ENCODE measurements at regions not wholly inside any gene's neighbourhood (a gene's known extent, or its start where the extent isn't known, plus 50 kb on each side); places are given as distances from the start of the nearest gene placed in this dataset.

- no peak overlapping the region for H3K4me3 ChIP-seq
- H3K27me3 ChIP-seq = no peaks in the 10 kb centered on the region
- no peak for DNase-seq
- 72 to 82% (median 80%) methylated on average over 10 of the region's 10 CpGs for WGBS, 3 donors
- no peaks in the 10 kb centered on the region for H3K4me1 ChIP-seq (ENCODE audit: insufficient read depth)
- intact Hi-C loops (cut with DNase I) = no loop called here
- H3K36me3 ChIP-seq = no peaks in the 10 kb centered on the region
- no peak overlapping the region for H3K27ac ChIP-seq
- TF ChIP-seq CTCF (IDR thresholded peaks at IDR 0.05) (no peak), POLR2A (IDR thresholded peaks at IDR 0.05) (no peak), EP300 (IDR thresholded peaks at IDR 0.05) (no peak)
- H3K9me3 ChIP-seq = no peaks in the 10 kb centered on the region
Measured at GRCh38 chr20:61065853-61066252, 186.2 kb upstream of the CDH4 start.

- no peak overlapping the region for H3K4me3 ChIP-seq
- WGBS, 3 donors = 78 to 87% (median 81%) methylated on average over 13 of the region's 13 CpGs
- H3K27ac ChIP-seq = no peak overlapping the region
- H3K4me1 ChIP-seq (ENCODE audit: insufficient read depth) = no peaks in the 10 kb centered on the region
- DNase-seq = no peak
- no peaks in the 10 kb centered on the region for H3K27me3 ChIP-seq
- no peak for TF ChIP-seq POLR2A (IDR thresholded peaks at IDR 0.05)
- no peak for TF ChIP-seq CTCF (IDR thresholded peaks at IDR 0.05)
- no peak for TF ChIP-seq EP300 (IDR thresholded peaks at IDR 0.05)
- intact Hi-C loops (cut with DNase I) = no loop called here
- no peaks in the 10 kb centered on the region for H3K9me3 ChIP-seq
- no peaks in the 10 kb centered on the region for H3K36me3 ChIP-seq
Measured at GRCh38 chr20:61066526-61066925, 185.5 kb upstream of the CDH4 start.

- no peaks in the 10 kb centered on the region for H3K9me3 ChIP-seq
- H3K4me1 ChIP-seq (ENCODE audit: insufficient read depth) = no peaks in the 10 kb centered on the region
- TF ChIP-seq CTCF (IDR thresholded peaks at IDR 0.05) (no peak), POLR2A (IDR thresholded peaks at IDR 0.05) (no peak), EP300 (IDR thresholded peaks at IDR 0.05) (no peak)
- no peaks in the 10 kb centered on the region for H3K36me3 ChIP-seq
- intact Hi-C loops (cut with DNase I) = no loop called here
- H3K27ac ChIP-seq = no peak overlapping the region
- no peak overlapping the region for H3K4me3 ChIP-seq
- no peak for DNase-seq
- 82 to 88% (median 86%) methylated on average over 9 of the region's 9 CpGs for WGBS, 3 donors
- H3K27me3 ChIP-seq = no peaks in the 10 kb centered on the region
Measured at GRCh38 chr20:61067221-61067620, 184.8 kb upstream of the CDH4 start.

GRCh38 chr20:61072398-61072797 is 179.7 kb upstream of the CDH4 start:
- no peak overlapping the region for H3K27ac ChIP-seq
- H3K4me3 ChIP-seq = no peak overlapping the region
- H3K36me3 ChIP-seq = no peaks in the 10 kb centered on the region
- intact Hi-C loops (cut with DNase I) = no loop called here
- H3K27me3 ChIP-seq = no peaks in the 10 kb centered on the region
- H3K9me3 ChIP-seq = no peaks in the 10 kb centered on the region
- no peaks in the 10 kb centered on the region for H3K4me1 ChIP-seq (ENCODE audit: insufficient read depth)
- WGBS, 3 donors = 68 to 72% (median 69%) methylated on average over 6 of the region's 6 CpGs
- no peak for DNase-seq
- TF ChIP-seq POLR2A (IDR thresholded peaks at IDR 0.05) (no peak), EP300 (IDR thresholded peaks at IDR 0.05) (no peak), CTCF (IDR thresholded peaks at IDR 0.05) (no peak)

GRCh38 chr20:61073376-61073775 is 178.7 kb upstream of the CDH4 start:
- no peaks in the 10 kb centered on the region for H3K4me1 ChIP-seq (ENCODE audit: insufficient read depth)
- no peaks in the 10 kb centered on the region for H3K9me3 ChIP-seq
- no peak overlapping the region for H3K27ac ChIP-seq
- H3K4me3 ChIP-seq = no peak overlapping the region
- intact Hi-C loops (cut with DNase I) = no loop called here
- no peaks in the 10 kb centered on the region for H3K27me3 ChIP-seq
- H3K36me3 ChIP-seq = no peaks in the 10 kb centered on the region
- 87 to 91% (median 88%) methylated on average over 6 of the region's 6 CpGs for WGBS, 3 donors
- no peak for DNase-seq
- TF ChIP-seq POLR2A (IDR thresholded peaks at IDR 0.05) (no peak), CTCF (IDR thresholded peaks at IDR 0.05) (no peak), EP300 (IDR thresholded peaks at IDR 0.05) (no peak)
